Smooth muscle cell (in vitro differentiated cells): ENCODE measurements at regions not wholly inside any gene's neighbourhood (a gene's known extent, or its start where the extent isn't known, plus 50 kb on each side); places are given as distances from the start of the nearest gene placed in this dataset.

ENCODE experiments used
- DNase-seq: peaks from one replicate; lab custom pipeline; 2025; ENCODE audit not compliant: unreplicated experiment; lab: John Stamatoyannopoulos, UW
- H2AFZ ChIP-seq: fragments of 200-600 bp; sonication (generic); 2 replicates; pipeline ENCODE4 v1.6.0; 2016; ENCODE audit warnings: antibody characterized with exemption, low read depth, mild to moderate bottlenecking
- H3F3A ChIP-seq: fragments of 200-600 bp; sonication (generic); 2 replicates; pipeline ENCODE4 v1.6.0; 2017; ENCODE audit warnings: antibody characterized with exemption, low read depth
- H3K27ac ChIP-seq: fragments of 200-600 bp; sonication (generic); 2 replicates; pipeline ENCODE4 v1.5.1; 2016; ENCODE audit warnings: low read depth, mild to moderate bottlenecking
- H3K27me3 ChIP-seq: fragments of 200-600 bp; sonication (generic); 2 replicates; pipeline ENCODE4 v1.6.1; 2016; ENCODE audit warnings: low read depth, mild to moderate bottlenecking
- H3K36me3 ChIP-seq: fragments of 200-600 bp; sonication (generic); 2 replicates; pipeline ENCODE4 v1.5.1; 2016; ENCODE audit warnings: low read depth
- H3K4me1 ChIP-seq: fragments of 200-600 bp; sonication (generic); 2 replicates; pipeline ENCODE4 v1.5.1; 2016; ENCODE audit warnings: low read depth
- H3K4me2 ChIP-seq: fragments of 200-600 bp; sonication (generic); 2 replicates; pipeline ENCODE4 v1.6.0; 2016; ENCODE audit warnings: mild to moderate bottlenecking
- H3K4me3 ChIP-seq: fragments of 200-600 bp; sonication (generic); 2 replicates; pipeline ENCODE4 v1.5.1; 2016; ENCODE audit warnings: mild to moderate bottlenecking
- H3K79me2 ChIP-seq: fragments of 200-600 bp; sonication (generic); 2 replicates; pipeline ENCODE4 v1.6.0; 2016; ENCODE audit warnings: low read depth, mild to moderate bottlenecking
- H3K9ac ChIP-seq: fragments of 200-600 bp; sonication (generic); 2 replicates; pipeline ENCODE4 v1.6.0; 2016; ENCODE audit warnings: low read depth
- H3K9me3 ChIP-seq: fragments of 200-600 bp; sonication (generic); replicated peaks from 2 replicates; pipeline ENCODE4 v1.5.1; 2016; ENCODE audit warnings: low read depth
- H4K20me1 ChIP-seq: fragments of 200-600 bp; sonication (generic); 2 replicates; pipeline ENCODE4 v1.6.0; 2016; ENCODE audit warnings: low read depth
- WGBS: methylation state at CpG from one replicate; pipeline ENCODE4 v1.1.7; 2016; ENCODE audit warnings: low lambda C conversion rate; 5-methylcytosine and 5-hydroxymethylcytosine counted together
- TF ChIP-seq, protein P1 (sequence below): fragments of 200-600 bp; sonication (generic); IDR thresholded peaks from 2 replicates; pipeline ENCODE4 v1.5.1; 2017; ENCODE audit warnings: borderline replicate concordance, mild to moderate bottlenecking, antibody characterized with exemption; ENCODE audit not compliant: insufficient read depth, poor library complexity, severe bottlenecking

DNA sequence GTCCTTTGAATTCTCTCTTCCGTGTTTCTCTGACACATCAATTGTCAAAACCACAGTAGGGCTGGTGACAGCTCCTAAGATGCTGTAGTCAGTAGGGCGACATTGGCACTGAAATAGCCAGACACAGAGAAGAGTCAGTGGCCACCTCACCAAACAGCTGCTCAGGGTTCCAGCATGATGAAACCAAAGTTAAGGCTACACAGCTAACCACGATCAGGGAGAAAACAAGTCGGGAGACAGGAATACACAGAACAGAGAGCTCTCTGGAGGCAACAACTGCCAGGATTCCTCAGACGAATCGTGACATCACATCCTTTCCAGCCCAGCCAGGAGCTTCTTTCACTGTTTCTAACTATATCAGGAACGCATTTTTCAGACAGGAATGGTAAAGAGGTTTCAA, 922.2 kb downstream of the SORCS1 start:
- Histone ChIP-seq H2AFZ (no peak overlapping the region), H3K4me1 (no peaks in the 10 kb centered on the region), H3K9me3 (no peaks in the 10 kb centered on the region), H3K27ac (no peak overlapping the region), H3F3A (no peaks in the 10 kb centered on the region), H4K20me1 (no peaks in the 10 kb centered on the region), H3K27me3 (no peaks in the 10 kb centered on the region), H3K9ac (no peak overlapping the region), H3K36me3 (no peaks in the 10 kb centered on the region), H3K4me2 (no peak overlapping the region), H3K4me3 (no peak overlapping the region), H3K79me2 (no peaks in the 10 kb centered on the region)
- TF ChIP-seq, protein P1, sequence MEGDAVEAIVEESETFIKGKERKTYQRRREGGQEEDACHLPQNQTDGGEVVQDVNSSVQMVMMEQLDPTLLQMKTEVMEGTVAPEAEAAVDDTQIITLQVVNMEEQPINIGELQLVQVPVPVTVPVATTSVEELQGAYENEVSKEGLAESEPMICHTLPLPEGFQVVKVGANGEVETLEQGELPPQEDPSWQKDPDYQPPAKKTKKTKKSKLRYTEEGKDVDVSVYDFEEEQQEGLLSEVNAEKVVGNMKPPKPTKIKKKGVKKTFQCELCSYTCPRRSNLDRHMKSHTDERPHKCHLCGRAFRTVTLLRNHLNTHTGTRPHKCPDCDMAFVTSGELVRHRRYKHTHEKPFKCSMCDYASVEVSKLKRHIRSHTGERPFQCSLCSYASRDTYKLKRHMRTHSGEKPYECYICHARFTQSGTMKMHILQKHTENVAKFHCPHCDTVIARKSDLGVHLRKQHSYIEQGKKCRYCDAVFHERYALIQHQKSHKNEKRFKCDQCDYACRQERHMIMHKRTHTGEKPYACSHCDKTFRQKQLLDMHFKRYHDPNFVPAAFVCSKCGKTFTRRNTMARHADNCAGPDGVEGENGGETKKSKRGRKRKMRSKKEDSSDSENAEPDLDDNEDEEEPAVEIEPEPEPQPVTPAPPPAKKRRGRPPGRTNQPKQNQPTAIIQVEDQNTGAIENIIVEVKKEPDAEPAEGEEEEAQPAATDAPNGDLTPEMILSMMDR = no peak
- no peak for DNase-seq
- WGBS = 73% methylated on average over 7 of the region's 7 CpGs

GRCh38 chr10:106226828-106227227, 937.7 kb downstream of the SORCS1 start:
- no peaks in the 10 kb centered on the region for H3K27me3 ChIP-seq
- 80% methylated on average over 2 of the region's 2 CpGs for WGBS
- no peaks in the 10 kb centered on the region for H4K20me1 ChIP-seq
- no peaks in the 10 kb centered on the region for H3K9me3 ChIP-seq
- H2AFZ ChIP-seq = no peak overlapping the region
- H3K4me3 ChIP-seq = no peak overlapping the region
- no peaks in the 10 kb centered on the region for H3K79me2 ChIP-seq
- H3K27ac ChIP-seq = no peak overlapping the region
- no peak overlapping the region for H3K9ac ChIP-seq
- no peak for DNase-seq
- H3K36me3 ChIP-seq = no peaks in the 10 kb centered on the region
- no peak overlapping the region for H3K4me2 ChIP-seq
- TF ChIP-seq, protein P1 = no peak
- no peaks in the 10 kb centered on the region for H3F3A ChIP-seq
- H3K4me1 ChIP-seq = no peaks in the 10 kb centered on the region

DNA sequence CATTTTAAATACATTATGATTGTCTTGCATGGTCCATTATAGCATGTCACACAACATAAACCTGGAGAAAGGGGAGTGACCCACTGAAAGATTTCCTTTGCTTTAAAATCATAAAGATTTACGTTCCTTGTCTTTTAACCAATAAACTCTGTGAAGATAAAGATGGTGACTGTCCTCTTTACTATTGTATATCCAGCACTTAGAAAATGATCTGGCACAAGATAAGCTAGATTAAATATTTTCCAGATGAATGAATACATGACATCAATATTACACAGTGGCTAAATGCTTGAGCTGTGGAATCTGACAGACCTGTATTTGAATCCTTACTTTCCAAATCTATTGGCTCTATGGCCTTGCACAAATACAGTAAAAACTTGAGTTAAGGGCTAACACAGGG, 938.4 kb downstream of the SORCS1 start:
- H4K20me1 ChIP-seq = no peaks in the 10 kb centered on the region
- H3K9ac ChIP-seq = no peak overlapping the region
- H3K4me2 ChIP-seq = no peak overlapping the region
- H2AFZ ChIP-seq = no peak overlapping the region
- no peaks in the 10 kb centered on the region for H3K4me1 ChIP-seq
- H3K4me3 ChIP-seq = no peak overlapping the region
- H3K27me3 ChIP-seq = no peaks in the 10 kb centered on the region
- TF ChIP-seq, protein P1 = no peak
- DNase-seq = no peak
- 76% methylated on average over 1 of the region's 1 CpG for WGBS
- no peaks in the 10 kb centered on the region for H3K36me3 ChIP-seq
- H3K27ac ChIP-seq = no peak overlapping the region
- H3F3A ChIP-seq = no peaks in the 10 kb centered on the region
- H3K9me3 ChIP-seq = no peaks in the 10 kb centered on the region
- H3K79me2 ChIP-seq = no peaks in the 10 kb centered on the region

- Histone ChIP-seq H3K4me2 (no peak overlapping the region), H4K20me1 (no peaks in the 10 kb centered on the region), H3K27me3 (no peaks in the 10 kb centered on the region), H3K4me1 (no peaks in the 10 kb centered on the region), H3F3A (no peaks in the 10 kb centered on the region), H3K4me3 (no peak overlapping the region), H3K9me3 (no peaks in the 10 kb centered on the region), H3K27ac (no peak overlapping the region), H3K9ac (no peak overlapping the region), H3K36me3 (no peaks in the 10 kb centered on the region), H3K79me2 (no peaks in the 10 kb centered on the region), H2AFZ (no peak overlapping the region)
- DNase-seq = no peak
- TF ChIP-seq, protein P1 = no peak
- WGBS = 26% methylated on average over 1 of the region's 1 CpG
These were observed 939.8 kb downstream of the SORCS1 start for GRCh38 chr10:106224676-106225075.
